Spleen (tissue), 11 donors: ENCODE measurements at regions not wholly inside any gene's neighbourhood (a gene's known extent, or its start where the extent isn't known, plus 50 kb on each side); places are given as distances from the start of the nearest gene placed in this dataset.

ENCODE experiments used
- DNase-seq: peaks from one replicate; pipeline ENCODE4 v3.0.0-alpha.2; 2020
- H3K27ac ChIP-seq, 8 donors: fragments of 200-600 bp; sonication (generic) in 7 of 8; 1 replicate in 4 of 8; 2 replicates in 4 of 8; pipeline versions ENCODE4 v1.5.0 to v1.8.0; 2016 to 2021; ENCODE audit warnings: inconsistent platforms in 4 of 8, mild to moderate bottlenecking in 4 of 8, moderate library complexity in 1 of 8
- H3K27me3 ChIP-seq, 7 donors: fragments of 200-600 bp; sonication (generic) in 6 of 7; replicated peaks in 1 of 7; 1 replicate in 4 of 7; 2 replicates in 3 of 7; pipeline versions ENCODE4 v1.5.0 to v1.8.0; 2016 to 2021; ENCODE audit warnings: inconsistent platforms in 3 of 7, mild to moderate bottlenecking in 1 of 7
- H3K36me3 ChIP-seq, 6 donors: fragments of 200-600 bp; sonication (generic) in 5 of 6; 1 replicate in 4 of 6; 2 replicates in 2 of 6; pipeline versions ENCODE4 v1.5.0 to v1.8.0; 2016 to 2021; ENCODE audit warnings: inconsistent platforms in 2 of 6
- H3K4me1 ChIP-seq, 6 donors: fragments of 200-600 bp; sonication (generic) in 5 of 6; 1 replicate in 3 of 6; 2 replicates in 3 of 6; pipeline versions ENCODE4 v1.5.0 to v1.8.0; 2016 to 2021; ENCODE audit warnings: inconsistent platforms in 3 of 6
- H3K4me3 ChIP-seq, 8 donors: fragments of 200-600 bp; sonication (generic) in 7 of 8; 1 replicate in 4 of 8; 2 replicates in 4 of 8; pipeline versions ENCODE4 v1.5.0 to v1.8.0; 2016 to 2021; ENCODE audit warnings: inconsistent platforms in 4 of 8, mild to moderate bottlenecking in 4 of 8, moderate library complexity in 2 of 8
- H3K9me3 ChIP-seq, 8 donors: fragments of 200-600 bp; sonication (generic) in 7 of 8; 1 replicate in 4 of 8; 2 replicates in 4 of 8; pipeline versions ENCODE4 v1.5.0 to v1.8.0; 2016 to 2021; ENCODE audit warnings: inconsistent platforms in 4 of 8
- POLR2A ChIP-seq, 3 donors: fragments of 450-650 bp; IDR thresholded peaks; one replicate each; pipeline ENCODE4 v1.5.1; 2017; ENCODE audit warnings: antibody characterized with exemption in 3 of 3, mild to moderate bottlenecking in 1 of 3
- POLR2AphosphoS5 ChIP-seq, 3 donors: sonication (generic); formaldehyde crosslinking; IDR thresholded peaks; one replicate each; pipeline ENCODE4 v1.5.1; 2017; ENCODE audit warnings: antibody characterized with exemption in 3 of 3
- WGBS, 5 donors: extraction: QIAGEN DNeasy Blood & Tissue Kit in 3 of 5; methylation state at CpG; one replicate each; pipeline versions ENCODE4 v1.1.5 to v1.1.7; 2013 to 2018; 5-methylcytosine and 5-hydroxymethylcytosine counted together
- intact Hi-C: fragments of 100-400 bp; cut with DNase I; formaldehyde crosslinking; loops from one replicate; pipeline ENCODE4 v1.15.0; 2023; ENCODE audit warnings: low total_unique reads
- TF ChIP-seq, protein P1 (sequence below), 11 experiments: fragments of 200-600 bp in 7 of 11; fragments of 450-650 bp in 4 of 11; sonication (generic) in 4 of 11; IDR thresholded peaks in 8 of 11; conservative IDR thresholded peaks in 3 of 11; 1 replicate in 7 of 11; 2 replicates in 4 of 11; pipeline versions ENCODE4 v1.4.0 to v1.8.0; 2016 to 2021; ENCODE audit warnings: antibody characterized with exemption in 11 of 11, inconsistent platforms in 4 of 11, mild to moderate bottlenecking in 1 of 11
- donor health status: healthy with polysubstance abuse.
- donor health status: DM: no; HTN: no; CAD: no; lungs with moderate emphysema.
- donor health status: DM: no; HTN: no; CAD: no.
- donor health status: Bipolar disorder and iron deficiency.
- donor health status: healthy.
- donor health status: DM: no; HTN: no; CAD: no.
- donor health status: DM: yes; HTN: yes; CAD: no.

DNA sequence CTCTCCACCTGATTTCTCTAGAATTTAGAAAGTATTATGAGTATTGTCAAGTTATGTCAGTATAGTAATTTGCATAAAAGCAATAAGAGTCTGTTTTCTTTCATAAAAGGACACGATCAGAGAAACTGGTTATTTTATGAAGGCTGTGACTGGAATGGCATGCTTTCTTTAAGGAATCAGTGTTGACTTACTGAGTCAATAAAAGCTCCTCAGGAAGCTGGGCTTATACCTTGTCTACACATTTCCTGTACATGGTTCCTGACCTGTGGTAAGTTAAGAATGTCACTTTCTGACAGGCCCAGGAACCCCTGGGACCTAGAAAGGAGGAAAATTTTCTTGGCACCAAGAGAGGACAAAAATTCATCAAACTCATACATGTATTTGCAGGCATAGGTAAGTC is 1224.0 kb upstream of the ADGRB3 start:
- DNase-seq, result no peak
- Histone ChIP-seq H3K27ac (no peak overlapping the region), H3K27me3 (no peaks in the 10 kb centered on the region), H3K9me3 (peaks cover 0 to 6% (median 0%) of the 10 kb centered on the region in 8 donors), H3K4me3 (no peak overlapping the region), H3K36me3 (no peaks in the 10 kb centered on the region), H3K4me1 (no peaks in the 10 kb centered on the region)
- intact Hi-C loops, result no loop called here
- TF ChIP-seq, protein P1, sequence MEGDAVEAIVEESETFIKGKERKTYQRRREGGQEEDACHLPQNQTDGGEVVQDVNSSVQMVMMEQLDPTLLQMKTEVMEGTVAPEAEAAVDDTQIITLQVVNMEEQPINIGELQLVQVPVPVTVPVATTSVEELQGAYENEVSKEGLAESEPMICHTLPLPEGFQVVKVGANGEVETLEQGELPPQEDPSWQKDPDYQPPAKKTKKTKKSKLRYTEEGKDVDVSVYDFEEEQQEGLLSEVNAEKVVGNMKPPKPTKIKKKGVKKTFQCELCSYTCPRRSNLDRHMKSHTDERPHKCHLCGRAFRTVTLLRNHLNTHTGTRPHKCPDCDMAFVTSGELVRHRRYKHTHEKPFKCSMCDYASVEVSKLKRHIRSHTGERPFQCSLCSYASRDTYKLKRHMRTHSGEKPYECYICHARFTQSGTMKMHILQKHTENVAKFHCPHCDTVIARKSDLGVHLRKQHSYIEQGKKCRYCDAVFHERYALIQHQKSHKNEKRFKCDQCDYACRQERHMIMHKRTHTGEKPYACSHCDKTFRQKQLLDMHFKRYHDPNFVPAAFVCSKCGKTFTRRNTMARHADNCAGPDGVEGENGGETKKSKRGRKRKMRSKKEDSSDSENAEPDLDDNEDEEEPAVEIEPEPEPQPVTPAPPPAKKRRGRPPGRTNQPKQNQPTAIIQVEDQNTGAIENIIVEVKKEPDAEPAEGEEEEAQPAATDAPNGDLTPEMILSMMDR (IDR thresholded peaks at IDR 0.05 in 8 of 11, conservative IDR thresholded peaks at IDR 0.05 in 3 of 11), result no peak
- TF ChIP-seq POLR2AphosphoS5 (IDR thresholded peaks at IDR 0.05) (no peak), POLR2A (IDR thresholded peaks at IDR 0.05) (no peak)
- whole genome bisulfite sequencing, 5 donors, result 26 to 48% (median 36%) methylated on average over 1 of the region's 1 CpG

DNA sequence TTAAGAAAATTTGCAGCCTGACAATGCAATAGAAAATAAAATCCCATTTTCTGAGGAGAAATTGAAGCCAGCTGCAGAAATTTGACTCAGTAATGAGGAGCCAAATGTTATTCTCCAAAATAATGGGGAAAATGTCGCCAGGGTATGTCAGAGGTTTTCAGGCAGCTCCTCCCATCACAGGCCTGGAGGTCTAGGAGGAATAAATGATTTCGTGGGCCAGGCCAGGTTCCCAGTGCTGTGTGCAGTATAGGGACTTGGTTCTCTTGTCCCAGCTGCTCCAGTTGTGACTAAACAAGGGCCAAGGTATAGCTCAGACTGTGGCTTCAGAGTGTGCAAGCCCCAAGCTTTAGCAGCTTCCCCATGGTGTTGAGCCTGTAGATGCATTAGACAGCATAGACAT is 1240.8 kb upstream of the ADGRB3 start:
- Histone ChIP-seq H3K27me3 (no peaks in the 10 kb centered on the region), H3K36me3 (no peaks in the 10 kb centered on the region), H3K9me3 (peaks cover 0 to 16% (median 13%) of the 10 kb centered on the region in 8 donors), H3K27ac (no peak overlapping the region), H3K4me3 (no peak overlapping the region), H3K4me1 (no peaks in the 10 kb centered on the region)
- intact Hi-C loops, result no loop called here
- TF ChIP-seq POLR2AphosphoS5 (IDR thresholded peaks at IDR 0.05) (no peak), POLR2A (IDR thresholded peaks at IDR 0.05) (no peak)
- TF ChIP-seq, protein P1 (IDR thresholded peaks at IDR 0.05 in 8 of 11, conservative IDR thresholded peaks at IDR 0.05 in 3 of 11), result no peak
- WGBS, 5 donors, result 42 to 61% (median 47%) methylated on average over 2 of the region's 2 CpGs
- DNase-seq, result no peak

DNA sequence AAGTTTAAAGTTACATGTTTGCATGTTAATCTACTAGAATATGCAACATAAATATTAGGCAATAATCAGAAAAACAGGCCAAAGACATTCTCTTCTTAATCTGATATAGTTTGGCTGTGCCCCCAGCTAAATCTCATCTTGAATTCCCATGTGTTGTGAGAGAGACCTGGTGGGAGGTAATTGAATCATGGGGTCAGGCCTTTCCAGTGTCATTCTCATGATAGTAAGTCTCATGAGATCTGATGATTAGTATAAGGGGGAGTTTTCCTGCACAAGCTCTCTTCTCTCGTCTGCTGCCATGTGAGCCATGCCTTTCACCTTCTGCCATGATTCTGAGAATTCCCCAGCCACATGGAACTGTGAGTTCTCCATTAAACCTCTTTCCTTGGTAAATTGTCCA is 1241.7 kb upstream of the ADGRB3 start:
- H3K9me3 ChIP-seq, result peaks cover 0 to 16% (median 13%) of the 10 kb centered on the region in 8 donors
- H3K4me3 ChIP-seq, result no peak overlapping the region
- WGBS, 5 donors, result 64 to 85% (median 69%) methylated on average over 1 of the region's 1 CpG
- DNase-seq, result no peak
- intact Hi-C loops, result no loop called here
- H3K27ac ChIP-seq, result no peak overlapping the region
- no peaks in the 10 kb centered on the region for H3K4me1 ChIP-seq
- TF ChIP-seq POLR2A (IDR thresholded peaks at IDR 0.05) (no peak), POLR2AphosphoS5 (IDR thresholded peaks at IDR 0.05) (no peak)
- TF ChIP-seq, protein P1 (IDR thresholded peaks at IDR 0.05 in 8 of 11, conservative IDR thresholded peaks at IDR 0.05 in 3 of 11), result no peak
- H3K27me3 ChIP-seq, result no peaks in the 10 kb centered on the region
- H3K36me3 ChIP-seq, result no peaks in the 10 kb centered on the region

DNA sequence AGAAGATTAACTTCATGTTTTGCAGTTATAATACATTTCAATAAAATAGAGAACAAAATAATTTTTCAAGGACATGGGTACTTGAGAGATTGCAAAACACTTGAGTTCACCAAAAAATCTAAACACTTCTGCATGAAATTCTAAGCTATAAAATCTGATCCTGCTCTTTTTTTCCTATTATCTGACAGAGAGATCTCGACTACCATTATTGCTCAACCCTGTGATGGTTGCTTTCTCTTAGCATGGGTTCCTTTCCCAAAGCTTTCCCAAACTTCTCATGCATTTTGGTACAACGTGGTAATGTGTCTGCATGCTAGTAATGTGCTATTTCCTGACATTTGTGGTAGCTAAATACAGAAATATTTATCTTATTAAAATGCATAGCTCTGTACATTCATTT is 1243.1 kb upstream of the ADGRB3 start:
- Histone ChIP-seq H3K4me1 (no peaks in the 10 kb centered on the region), H3K27ac (no peak overlapping the region), H3K4me3 (no peak overlapping the region), H3K27me3 (no peaks in the 10 kb centered on the region), H3K9me3 (peaks cover 0 to 16% (median 13%) of the 10 kb centered on the region in 8 donors), H3K36me3 (no peaks in the 10 kb centered on the region)
- no peak for DNase-seq
- 33 to 48% (median 37%) methylated on average over 2 of the region's 2 CpGs for WGBS, 5 donors
- intact Hi-C loops, result no loop called here
- TF ChIP-seq POLR2A (IDR thresholded peaks at IDR 0.05) (no peak), POLR2AphosphoS5 (IDR thresholded peaks at IDR 0.05) (no peak)
- TF ChIP-seq, protein P1 (IDR thresholded peaks at IDR 0.05 in 8 of 11, conservative IDR thresholded peaks at IDR 0.05 in 3 of 11), result no peak
